Loucy (cell line): ENCODE measurements at regions not wholly inside any gene's neighbourhood (a gene's known extent, or its start where the extent isn't known, plus 50 kb on each side); places are given as distances from the start of the nearest gene placed in this dataset.

Experiments
- H2AFZ ChIP-seq: fragments of 200-600 bp; sonication (generic); 2 replicates; pipeline ENCODE4 v1.6.0; 2016; ENCODE audit warnings: antibody characterized with exemption, mild to moderate bottlenecking, low read length, moderate library complexity
- H3F3A ChIP-seq: fragments of 200-600 bp; 2 replicates; pipeline ENCODE4 v1.6.0; 2016; ENCODE audit warnings: antibody characterized with exemption, low read depth, mild to moderate bottlenecking
- H3K27me3 ChIP-seq: fragments of 200-600 bp; sonication (generic); 2 replicates; pipeline ENCODE4 v1.6.1; 2014; ENCODE audit warnings: low read length, mild to moderate bottlenecking; ENCODE audit not compliant: insufficient read depth, poor library complexity, severe bottlenecking
- H3K36me3 ChIP-seq: fragments of 200-600 bp; sonication (generic); 2 replicates; pipeline ENCODE4 v1.6.1; 2016; ENCODE audit warnings: low read length; ENCODE audit not compliant: insufficient read depth
- H3K4me1 ChIP-seq: fragments of 200-600 bp; sonication (generic); 2 replicates; pipeline ENCODE4 v1.5.1; 2014; ENCODE audit warnings: low read length, mild to moderate bottlenecking; ENCODE audit not compliant: insufficient read depth, poor library complexity, severe bottlenecking
- H3K4me2 ChIP-seq: fragments of 200-600 bp; sonication (generic); 2 replicates; pipeline ENCODE4 v1.6.0; 2014; ENCODE audit warnings: antibody characterized with exemption, low read length, low read depth, mild to moderate bottlenecking; ENCODE audit not compliant: poor library complexity, severe bottlenecking
- H3K4me3 ChIP-seq: fragments of 200-600 bp; sonication (generic); 2 replicates; pipeline ENCODE4 v1.5.1; 2014; ENCODE audit warnings: low read length, mild to moderate bottlenecking, mixed read lengths; ENCODE audit not compliant: poor library complexity, severe bottlenecking
- H3K79me2 ChIP-seq: fragments of 200-600 bp; sonication (generic); 2 replicates; pipeline ENCODE4 v1.6.1; 2014; ENCODE audit warnings: low read length; ENCODE audit not compliant: insufficient read depth
- H3K9ac ChIP-seq: fragments of 200-600 bp; sonication (generic); 2 replicates; pipeline ENCODE4 v1.6.0; 2014; ENCODE audit warnings: mild to moderate bottlenecking, low read depth, low read length, moderate library complexity; ENCODE audit not compliant: poor library complexity, severe bottlenecking
- H3K9me2 ChIP-seq: fragments of 200-600 bp; sonication (generic); replicated peaks from 2 replicates; pipeline ENCODE4 v1.6.1; 2016; ENCODE audit warnings: low read depth, low read length, mixed read lengths
- H3K9me3 ChIP-seq: fragments of 200-600 bp; sonication (generic); 2 replicates; pipeline ENCODE4 v1.6.1; 2014; ENCODE audit warnings: mild to moderate bottlenecking, antibody characterized with exemption, low read length, low read depth; ENCODE audit not compliant: insufficient read depth
- H4K20me1 ChIP-seq: fragments of 200-600 bp; sonication (generic); 2 replicates; pipeline ENCODE4 v1.6.0; 2014; ENCODE audit warnings: antibody characterized with exemption, low read length, mild to moderate bottlenecking; ENCODE audit not compliant: insufficient read depth, poor library complexity, severe bottlenecking
- CTCF ChIP-seq: fragments of 200-600 bp; sonication (generic); conservative IDR thresholded peaks from 2 replicates; pipeline ENCODE4 v1.5.1; 2014; ENCODE audit warnings: mild to moderate bottlenecking, antibody characterized with exemption, low read length
- EZH2phosphoT487 ChIP-seq: fragments of 200-600 bp; IDR thresholded peaks from 2 replicates; pipeline ENCODE4 v1.6.1; 2018; ENCODE audit warnings: antibody characterized with exemption, mild to moderate bottlenecking, moderate library complexity, borderline replicate concordance

GRCh38 chr2:103876611-103877010, 977.3 kb upstream of the POU3F3 start:
- H2AFZ ChIP-seq = no peak overlapping the region
- H3K79me2 ChIP-seq = no peaks in the 10 kb centered on the region
- H3K9me3 ChIP-seq = no peaks in the 10 kb centered on the region
- no peaks in the 10 kb centered on the region for H3K27me3 ChIP-seq
- TF ChIP-seq EZH2phosphoT487 (no peak), CTCF (no peak)
- no peak overlapping the region for H3K4me3 ChIP-seq
- no peaks in the 10 kb centered on the region for H4K20me1 ChIP-seq
- H3K9ac ChIP-seq = no peak overlapping the region
- no peaks in the 10 kb centered on the region for H3F3A ChIP-seq
- no peaks in the 10 kb centered on the region for H3K4me1 ChIP-seq
- no peaks in the 10 kb centered on the region for H3K36me3 ChIP-seq
- H3K9me2 ChIP-seq = no peaks in the 10 kb centered on the region
- no peak overlapping the region for H3K4me2 ChIP-seq

- Histone ChIP-seq H3K9me3 (no peaks in the 10 kb centered on the region), H3K9ac (no peak overlapping the region), H3K36me3 (no peaks in the 10 kb centered on the region), H3K27me3 (no peaks in the 10 kb centered on the region), H3K9me2 (no peaks in the 10 kb centered on the region), H4K20me1 (no peaks in the 10 kb centered on the region), H3K4me2 (no peak overlapping the region), H3K4me3 (no peak overlapping the region), H3F3A (no peaks in the 10 kb centered on the region), H3K4me1 (no peaks in the 10 kb centered on the region), H3K79me2 (no peaks in the 10 kb centered on the region), H2AFZ (no peak overlapping the region)
- TF ChIP-seq EZH2phosphoT487 (no peak), CTCF (no peak)
These were observed 974.8 kb upstream of the POU3F3 start for GRCh38 chr2:103879101-103879500.

- Histone ChIP-seq H3K4me1 (no peaks in the 10 kb centered on the region), H2AFZ (no peak overlapping the region), H3K36me3 (no peaks in the 10 kb centered on the region), H3K4me2 (no peak overlapping the region), H3K79me2 (no peaks in the 10 kb centered on the region), H3K9me2 (no peaks in the 10 kb centered on the region), H4K20me1 (no peaks in the 10 kb centered on the region), H3F3A (no peaks in the 10 kb centered on the region), H3K4me3 (no peak overlapping the region), H3K27me3 (no peaks in the 10 kb centered on the region), H3K9ac (no peak overlapping the region), H3K9me3 (no peaks in the 10 kb centered on the region)
- no peak for TF ChIP-seq EZH2phosphoT487
These were observed 973.7 kb upstream of the POU3F3 start for GRCh38 chr2:103880081-103880834.

- H3K36me3 ChIP-seq = no peaks in the 10 kb centered on the region
- no peaks in the 10 kb centered on the region for H4K20me1 ChIP-seq
- no peak overlapping the region for H3K4me3 ChIP-seq
- no peaks in the 10 kb centered on the region for H3K9me3 ChIP-seq
- H3K9ac ChIP-seq = no peak overlapping the region
- no peaks in the 10 kb centered on the region for H3K27me3 ChIP-seq
- H3K79me2 ChIP-seq = no peaks in the 10 kb centered on the region
- no peaks in the 10 kb centered on the region for H3K4me1 ChIP-seq
- no peak overlapping the region for H2AFZ ChIP-seq
- no peaks in the 10 kb centered on the region for H3K9me2 ChIP-seq
- H3K4me2 ChIP-seq = no peak overlapping the region
- no peaks in the 10 kb centered on the region for H3F3A ChIP-seq
- TF ChIP-seq CTCF (no peak), EZH2phosphoT487 (no peak)
These were observed 966.3 kb upstream of the POU3F3 start for GRCh38 chr2:103887625-103888024.
